ENCODE measurements at regions not wholly inside any gene's neighbourhood (a gene's known extent, or its start where the extent isn't known, plus 50 kb on each side); places are given as distances from the start of the nearest gene placed in this dataset.

GRCh38 chr2:41717839-41718238 is 330.0 kb upstream of the PKDCC start:
- H3K9me3 ChIP-seq: no peaks in the 10 kb centered on the region
- TF ChIP-seq, protein P1, sequence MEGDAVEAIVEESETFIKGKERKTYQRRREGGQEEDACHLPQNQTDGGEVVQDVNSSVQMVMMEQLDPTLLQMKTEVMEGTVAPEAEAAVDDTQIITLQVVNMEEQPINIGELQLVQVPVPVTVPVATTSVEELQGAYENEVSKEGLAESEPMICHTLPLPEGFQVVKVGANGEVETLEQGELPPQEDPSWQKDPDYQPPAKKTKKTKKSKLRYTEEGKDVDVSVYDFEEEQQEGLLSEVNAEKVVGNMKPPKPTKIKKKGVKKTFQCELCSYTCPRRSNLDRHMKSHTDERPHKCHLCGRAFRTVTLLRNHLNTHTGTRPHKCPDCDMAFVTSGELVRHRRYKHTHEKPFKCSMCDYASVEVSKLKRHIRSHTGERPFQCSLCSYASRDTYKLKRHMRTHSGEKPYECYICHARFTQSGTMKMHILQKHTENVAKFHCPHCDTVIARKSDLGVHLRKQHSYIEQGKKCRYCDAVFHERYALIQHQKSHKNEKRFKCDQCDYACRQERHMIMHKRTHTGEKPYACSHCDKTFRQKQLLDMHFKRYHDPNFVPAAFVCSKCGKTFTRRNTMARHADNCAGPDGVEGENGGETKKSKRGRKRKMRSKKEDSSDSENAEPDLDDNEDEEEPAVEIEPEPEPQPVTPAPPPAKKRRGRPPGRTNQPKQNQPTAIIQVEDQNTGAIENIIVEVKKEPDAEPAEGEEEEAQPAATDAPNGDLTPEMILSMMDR (IDR thresholded peaks at IDR 0.05): no peak
- TF ChIP-seq POLR2A (IDR thresholded peaks at IDR 0.05): no peak
- WGBS (ENCODE audit: insufficient coverage, low coverage, low lambda C conversion rate, missing lambda C conversion rate): 81% methylated on average over 1 of the region's 1 CpG
- H3K27me3 ChIP-seq: no peaks in the 10 kb centered on the region
- no peak overlapping the region for H3K4me3 ChIP-seq
- H3K27ac ChIP-seq: no peak overlapping the region
- ATAC-seq: peak in 1 of 4 donors; percentile 7
- no peak for DNase-seq
- intact Hi-C loops (cut with DNase I): no loop called here
- peaks cover 0 to 10% (median 5%) of the 10 kb centered on the region in 4 donors for H3K4me1 ChIP-seq
- no peaks in the 10 kb centered on the region for H3K36me3 ChIP-seq

DNA sequence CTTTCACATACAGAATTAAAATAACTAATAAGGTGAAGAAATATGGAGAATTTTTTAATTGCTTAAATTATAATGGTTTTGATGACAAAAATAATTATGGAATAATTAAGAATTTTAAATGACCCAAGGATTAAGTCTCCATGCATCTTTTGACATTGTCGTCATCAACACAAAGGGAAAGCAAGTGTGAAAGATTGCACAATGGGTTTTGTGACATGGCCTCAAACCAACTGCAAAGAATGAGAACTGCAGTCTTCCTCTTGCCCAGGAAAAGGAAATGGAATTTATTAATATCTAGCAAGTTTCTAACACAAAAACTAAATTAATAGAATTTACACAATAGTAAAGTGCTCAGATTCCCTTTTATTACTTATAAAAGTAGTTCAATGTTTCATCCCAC is 329.1 kb upstream of the PKDCC start:
- H3K27ac ChIP-seq: no peak overlapping the region
- 19% methylated on average over 1 of the region's 1 CpG for WGBS (ENCODE audit: insufficient coverage, low coverage, low lambda C conversion rate, missing lambda C conversion rate)
- no peak for TF ChIP-seq POLR2A (IDR thresholded peaks at IDR 0.05)
- TF ChIP-seq, protein P1 (IDR thresholded peaks at IDR 0.05): no peak
- ATAC-seq: no peak
- H3K27me3 ChIP-seq: no peaks in the 10 kb centered on the region
- intact Hi-C loops (cut with DNase I): no loop called here
- peaks cover 0 to 19% (median 8%) of the 10 kb centered on the region in 4 donors for H3K4me1 ChIP-seq
- no peaks in the 10 kb centered on the region for H3K9me3 ChIP-seq
- no peak overlapping the region for H3K4me3 ChIP-seq
- H3K36me3 ChIP-seq: no peaks in the 10 kb centered on the region
- no peak for DNase-seq

DNA sequence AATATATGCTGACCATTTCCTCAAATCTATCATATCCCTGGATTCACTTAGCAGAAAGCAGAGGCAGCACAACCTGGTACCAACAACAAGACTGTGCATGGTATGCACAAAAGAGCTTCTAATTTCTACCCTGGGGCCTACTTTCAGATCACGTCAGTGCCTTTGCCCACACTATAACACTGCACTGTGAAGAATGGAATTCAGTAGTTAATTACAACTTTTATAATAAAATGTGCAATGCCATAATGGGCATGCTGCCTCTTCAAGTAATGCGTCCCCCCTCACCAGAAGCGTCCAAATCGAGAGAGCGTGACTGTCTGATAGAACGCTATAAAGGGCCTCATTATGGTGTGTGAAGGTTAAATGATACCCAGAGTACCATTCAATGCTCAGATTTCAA is 328.1 kb upstream of the PKDCC start:
- H3K9me3 ChIP-seq: no peaks in the 10 kb centered on the region

DNA sequence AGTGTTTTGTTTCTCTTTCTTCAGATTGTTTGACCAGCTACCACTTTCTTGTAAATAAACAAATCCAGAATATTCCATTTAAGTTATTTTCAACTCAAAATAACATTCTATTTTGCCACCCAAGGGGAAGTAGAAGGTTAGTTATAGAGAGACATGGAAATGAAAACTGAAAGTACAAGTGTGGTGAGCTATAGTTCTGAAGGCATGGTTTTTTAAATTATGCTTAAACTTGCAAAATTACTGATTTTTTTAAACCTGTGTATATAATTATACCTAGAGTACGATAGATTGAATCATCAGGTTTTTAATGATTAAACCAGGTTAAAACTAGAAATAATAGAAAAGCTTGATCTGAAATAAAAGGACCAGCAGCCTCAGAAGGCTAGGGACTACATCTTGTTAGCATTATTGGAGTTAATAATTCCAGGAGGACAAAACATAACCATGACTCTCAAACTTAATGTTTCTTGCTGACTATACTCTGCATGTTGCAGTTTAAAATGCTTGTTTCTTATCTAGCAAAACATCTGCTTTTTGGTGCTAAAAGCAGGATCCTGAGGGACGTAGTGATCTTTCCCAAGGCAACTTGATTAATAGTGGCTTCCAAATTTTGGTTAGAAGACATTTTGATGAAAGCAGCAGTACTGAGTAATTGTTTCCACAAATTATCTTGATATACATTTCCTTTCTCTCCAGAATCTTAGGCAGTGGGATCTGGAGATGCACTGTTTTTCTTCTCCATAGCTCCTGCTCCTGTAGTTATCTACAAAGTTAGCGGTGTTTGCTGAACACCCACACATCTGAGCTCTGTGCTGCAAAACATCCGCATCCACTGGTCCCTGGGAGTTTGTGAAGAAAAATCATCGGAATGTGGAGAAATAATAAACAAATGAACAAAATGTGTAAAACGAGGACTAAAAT is 327.2 kb upstream of the PKDCC start:
- Histone ChIP-seq H3K4me3 (peak overlapping the region in 1 of 3 donors; percentile 26), H3K4me1 (peaks cover 0 to 34% (median 10%) of the 10 kb centered on the region in 4 donors), H3K9me3 (no peaks in the 10 kb centered on the region), H3K27ac (peak overlapping the region; percentile 2 to 41 (median 8)), H3K36me3 (no peaks in the 10 kb centered on the region), H3K27me3 (no peaks in the 10 kb centered on the region)
- intact Hi-C loops (cut with DNase I): no loop called here
- ATAC-seq: peak; percentile 38 to 47 (median 42)
- TF ChIP-seq, protein P1 (IDR thresholded peaks at IDR 0.05): no peak
- 27% methylated on average over 6 of the region's 6 CpGs for WGBS (ENCODE audit: insufficient coverage, low coverage, low lambda C conversion rate, missing lambda C conversion rate)
- no peak for DNase-seq

More for the DNA sequence above, 328.1 kb upstream of the PKDCC start:
- Histone ChIP-seq H3K27ac (peak overlapping the region in 2 of 3 donors; percentile 2 to 41), H3K27me3 (no peaks in the 10 kb centered on the region), H3K4me3 (no peak overlapping the region), H3K4me1 (peaks cover 0 to 26% (median 10%) of the 10 kb centered on the region in 4 donors), H3K36me3 (no peaks in the 10 kb centered on the region)
- DNase-seq (no peak), ATAC-seq (no peak)
- TF ChIP-seq, protein P1 (IDR thresholded peaks at IDR 0.05): no peak
- no peak for TF ChIP-seq POLR2A (IDR thresholded peaks at IDR 0.05)
- WGBS (ENCODE audit: insufficient coverage, low coverage, low lambda C conversion rate, missing lambda C conversion rate): 89% methylated on average over 5 of the region's 6 CpGs
- intact Hi-C loops (cut with DNase I): no loop called here
